IMR-90 (cell line): ENCODE measurements at regions not wholly inside any gene's neighbourhood (a gene's known extent, or its start where the extent isn't known, plus 50 kb on each side); places are given as distances from the start of the nearest gene placed in this dataset.

Source experiments
- ATAC-seq: fragments of 200-7000 bp; cut with Tn5 transposase; 2 replicates; pipeline ENCODE4 v1.9.1; 2020; ENCODE audit warnings: low read depth, mild to moderate bottlenecking, moderate library complexity
- BruUV-seq: library from RNA; stranded (reverse); fragments of 400-500 nt; replicated peaks from 2 replicates; lab custom pipeline; 2021; lab: Mats Ljungman, UMichigan
- CTCF ChIA-PET: fragments of 300-600 bp; formaldehyde crosslinking; extraction: SDS; loops from one replicate; lab custom pipeline; 2021; ENCODE audit warnings: antibody characterized with exemption; lab: Yijun Ruan, JAX
- POLR2A ChIA-PET: fragments of 300-600 bp; sonication (Branson Sonifier 250); formaldehyde crosslinking; loops from one replicate; lab custom pipeline; 2022; ENCODE audit warnings: antibody characterized with exemption; ENCODE audit not compliant: unreplicated experiment; lab: Charles Lee
- DNase-seq: peaks from one replicate; pipeline ENCODE4 v3.0.0; 2013
- H2AFZ ChIP-seq: replicated peaks from 2 replicates; pipeline ENCODE3; 2013; ENCODE audit warnings: low read length, mild to moderate bottlenecking; ENCODE audit not compliant: poor library complexity
- H2AK5ac ChIP-seq: 2 replicates; pipeline ENCODE4 v1.6.1; 2013; ENCODE audit warnings: low read depth, low read length, inconsistent platforms
- H2AK9ac ChIP-seq: replicated peaks from 2 replicates; pipeline ENCODE3; 2013; ENCODE audit warnings: mild to moderate bottlenecking, low read depth, low read length, moderate library complexity; ENCODE audit not compliant: poor library complexity
- H2BK120ac ChIP-seq: 2 replicates; pipeline ENCODE4 v1.6.1; 2013; ENCODE audit warnings: low read depth, low read length, inconsistent platforms
- H2BK15ac ChIP-seq: 3 replicates; pipeline ENCODE4 v1.6.1; 2013; ENCODE audit warnings: low read depth, low read length, inconsistent platforms
- H2BK20ac ChIP-seq: 2 replicates; pipeline ENCODE4 v1.6.1; 2013; ENCODE audit warnings: low read depth, mild to moderate bottlenecking, inconsistent platforms, low read length, moderate library complexity
- H2BK5ac ChIP-seq: 2 replicates; pipeline ENCODE4 v1.6.1; 2013; ENCODE audit warnings: mild to moderate bottlenecking, low read depth, low read length, inconsistent platforms; ENCODE audit not compliant: poor library complexity, severe bottlenecking
- H3K14ac ChIP-seq: replicated peaks from 2 replicates; pipeline ENCODE4 v1.6.1; 2013; ENCODE audit warnings: low read depth, low read length, inconsistent platforms
- H3K18ac ChIP-seq: 2 replicates; pipeline ENCODE4 v1.6.1; 2013; ENCODE audit warnings: low read depth, low read length, control low read depth
- H3K23ac ChIP-seq: 2 replicates; pipeline ENCODE4 v1.6.1; 2013; ENCODE audit warnings: low read depth, low read length, inconsistent platforms
- H3K27ac ChIP-seq: 2 replicates; pipeline ENCODE4 v1.5.1; 2013; ENCODE audit warnings: mild to moderate bottlenecking, control low read depth, low read length; ENCODE audit not compliant: insufficient read depth
- H3K27me3 ChIP-seq: 2 replicates; pipeline ENCODE4 v1.6.1; 2013; ENCODE audit warnings: low read length; ENCODE audit not compliant: control insufficient read depth, insufficient read depth
- H3K36me3 ChIP-seq: 2 replicates; pipeline ENCODE4 v1.6.1; 2013; ENCODE audit warnings: low read length, mixed read lengths; ENCODE audit not compliant: control insufficient read depth, insufficient read depth
- H3K4ac ChIP-seq: 2 replicates; pipeline ENCODE4 v1.6.1; 2013; ENCODE audit warnings: low read depth, low read length, inconsistent platforms
- H3K4me1 ChIP-seq: 2 replicates; pipeline ENCODE4 v1.6.1; 2013; ENCODE audit warnings: low read length, mixed read lengths; ENCODE audit not compliant: control insufficient read depth, insufficient read depth
- H3K4me2 ChIP-seq: 2 replicates; pipeline ENCODE4 v1.6.1; 2013; ENCODE audit warnings: low read depth, mild to moderate bottlenecking, control low read depth, low read length, moderate library complexity
- H3K4me3 ChIP-seq: 2 replicates; pipeline ENCODE4 v1.5.1; 2013; ENCODE audit warnings: low read depth, mild to moderate bottlenecking, control low read depth, low read length, moderate library complexity; ENCODE audit not compliant: insufficient read depth
- H3K56ac ChIP-seq: 2 replicates; pipeline ENCODE4 v1.6.1; 2013; ENCODE audit warnings: low read length, inconsistent platforms; ENCODE audit not compliant: insufficient read depth; ENCODE audit errors: extremely low read depth
- H3K79me1 ChIP-seq, 2 experiments: 2 replicates each; pipeline ENCODE4 v1.6.1; 2013; ENCODE audit warnings: low read length in 2 of 2, inconsistent platforms in 1 of 2, low read depth in 1 of 2
- H3K9ac ChIP-seq: 2 replicates; pipeline ENCODE4 v1.6.1; 2013; ENCODE audit warnings: low read depth, low read length, control low read depth
- H3K9me1 ChIP-seq: 2 replicates; pipeline ENCODE4 v1.6.1; 2013; ENCODE audit warnings: low read length, inconsistent platforms; ENCODE audit not compliant: insufficient read depth
- H3K9me3 ChIP-seq: 2 replicates; pipeline ENCODE4 v1.6.1; 2013; ENCODE audit warnings: low read length; ENCODE audit not compliant: control insufficient read depth, insufficient read depth
- H4K20me1 ChIP-seq: 2 replicates; pipeline ENCODE4 v1.6.1; 2013; ENCODE audit warnings: low read length, inconsistent platforms; ENCODE audit not compliant: insufficient read depth
- H4K5ac ChIP-seq: 2 replicates; pipeline ENCODE4 v1.6.1; 2013; ENCODE audit warnings: mild to moderate bottlenecking, low read depth, low read length, control low read depth
- H4K8ac ChIP-seq, 2 experiments: 2 replicates each; pipeline ENCODE4 v1.6.1; 2013; ENCODE audit warnings: low read depth in 2 of 2, low read length in 2 of 2, control low read depth in 1 of 2, inconsistent platforms in 1 of 2
- H4K91ac ChIP-seq: 2 replicates; pipeline ENCODE4 v1.6.1; 2013; ENCODE audit warnings: low read depth, low read length, inconsistent platforms; ENCODE audit not compliant: insufficient read depth
- BHLHE40 ChIP-seq: fragments of 150-350 bp; IDR thresholded peaks from 2 replicates; pipeline ENCODE4 v1.6.1; 2016; ENCODE audit warnings: mild to moderate bottlenecking, low read depth, low read length
- MAFK ChIP-seq: IDR thresholded peaks from 2 replicates; pipeline ENCODE4 v1.6.1; 2012; ENCODE audit warnings: low read depth, low read length, improper control_type of control experiment
- MAZ ChIP-seq: IDR thresholded peaks from 2 replicates; pipeline ENCODE4 v1.6.1; 2012; ENCODE audit warnings: low read depth, mild to moderate bottlenecking, low read length, improper control_type of control experiment, moderate library complexity, borderline replicate concordance
- NFE2L2 ChIP-seq: fragments of 150-350 bp; IDR thresholded peaks from 2 replicates; pipeline ENCODE4 v1.6.1; 2016; ENCODE audit warnings: low read depth, mild to moderate bottlenecking, low read length
- POLR2A ChIP-seq: IDR thresholded peaks from 2 replicates; pipeline ENCODE4 v1.6.1; 2012; ENCODE audit warnings: mild to moderate bottlenecking, low read depth, low read length
- RAD21 ChIP-seq: IDR thresholded peaks from 2 replicates; pipeline ENCODE4 v1.6.1; 2012; ENCODE audit warnings: low read length, improper control_type of control experiment
- RFX5 ChIP-seq: IDR thresholded peaks from 2 replicates; pipeline ENCODE4 v1.8.0; 2012; ENCODE audit warnings: low read depth, mild to moderate bottlenecking, low read length, moderate library complexity
- SMC3 ChIP-seq: fragments of 150-350 bp; IDR thresholded peaks from 2 replicates; pipeline ENCODE4 v1.6.1; 2016; ENCODE audit warnings: low read depth, mild to moderate bottlenecking, antibody characterized with exemption, low read length, moderate library complexity
- WGBS, 2 experiments: methylation state at CpG; one replicate each; pipeline versions ENCODE4 v1.1.5 to v1.1.7; 2013; ENCODE audit warnings: missing lambda C conversion rate in 2 of 2; ENCODE audit not compliant: insufficient read length in 1 of 2; ENCODE audit errors: extremely low coverage in 2 of 2; 5-methylcytosine and 5-hydroxymethylcytosine counted together
- dilution Hi-C: fragments of 300-500 bp; cut with HindIII; formaldehyde crosslinking; loops from one replicate; pipeline ENCODE4 v1.14.3; 2018; ENCODE audit warnings: low sequenced_read_pairs; ENCODE audit not compliant: unreplicated experiment
- in situ Hi-C: fragments of 300-500 bp; cut with MboI; formaldehyde crosslinking; loops from 3 replicates; pipeline ENCODE4 v1.14.3; 2019; ENCODE audit warnings: low sequenced_read_pairs, inconsistent platforms, mixed read lengths
- intact Hi-C: fragments of 100-400 bp; cut with micrococcal nuclease; formaldehyde crosslinking; loops from 2 replicates; pipeline ENCODE4 v1.10.0; 2022
- TF ChIP-seq, protein P1 (sequence below): fragments of 150-350 bp; IDR thresholded peaks from 2 replicates; pipeline ENCODE4 v1.6.1; 2017; ENCODE audit warnings: mild to moderate bottlenecking, antibody characterized with exemption, low read length, low read depth
- TF ChIP-seq, protein P2 (sequence below): conservative IDR thresholded peaks from 2 replicates; pipeline ENCODE4 v1.5.1; 2012; ENCODE audit warnings: mild to moderate bottlenecking, low read depth, low read length, improper control_type of control experiment

DNA sequence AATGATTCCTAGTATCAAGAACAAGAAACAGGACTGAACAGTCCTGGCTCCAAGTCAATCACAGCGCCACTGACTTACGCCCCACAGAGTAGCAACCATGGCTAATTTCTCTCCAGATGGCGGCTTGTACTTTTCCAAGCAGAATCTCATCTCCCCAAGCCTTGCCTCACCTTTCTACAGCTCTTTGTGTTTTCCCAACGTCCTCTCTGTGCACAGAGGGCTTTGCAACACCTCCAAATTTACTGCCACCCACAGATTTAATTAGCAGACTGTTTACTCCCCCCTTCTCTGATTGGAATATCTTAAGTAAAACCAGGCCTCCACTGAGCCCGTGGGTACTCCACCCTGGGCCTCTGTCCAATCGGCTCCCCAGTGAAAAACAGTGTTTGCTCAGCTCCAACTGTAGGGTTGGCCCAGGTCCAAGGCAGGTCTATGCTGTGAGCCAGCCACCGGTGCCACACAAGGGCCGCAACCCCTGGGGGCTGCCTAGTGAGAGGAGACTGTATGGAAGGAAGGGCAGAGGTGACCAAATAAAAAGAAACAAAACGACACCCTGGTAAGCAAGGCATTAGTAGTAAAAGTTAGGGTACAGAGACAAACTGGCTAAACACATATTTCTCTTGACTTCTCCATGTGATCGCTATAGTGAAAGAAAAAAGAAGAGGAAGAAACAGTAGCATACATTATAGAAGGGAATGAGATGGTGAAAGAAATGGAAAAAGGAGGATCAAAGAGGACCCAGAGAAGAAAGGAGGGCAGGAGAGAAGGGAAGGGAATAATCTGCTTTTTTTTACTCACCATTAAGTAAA is 128.4 kb upstream of the SOD1 start:
- no peak overlapping the region for H3K56ac ChIP-seq
- H3K4ac ChIP-seq: no peak overlapping the region
- H3K4me2 ChIP-seq: no peak overlapping the region
- H3K9ac ChIP-seq: no peak overlapping the region
- BruUV-seq: no TSS peak
- no peaks in the 10 kb centered on the region for H4K20me1 ChIP-seq
- no peaks in the 10 kb centered on the region for H3K36me3 ChIP-seq
- 58% methylated on average over 4 of the region's 10 CpGs; no CpG with 5 or more reads in 1 of the 2 experiments for WGBS, 2 experiments
- no peak overlapping the region for H2AK5ac ChIP-seq
- ChIA-PET POLR2A (no interaction called here), CTCF (no interaction called here)
- no peaks in the 10 kb centered on the region for H3K79me1 ChIP-seq
- no peak overlapping the region for H4K91ac ChIP-seq
- no peak overlapping the region for H3K27ac ChIP-seq
- H3K18ac ChIP-seq: no peak overlapping the region
- no peaks in the 10 kb centered on the region for H3K9me1 ChIP-seq
- intact Hi-C loops (no loop called here), in situ Hi-C loops (no loop called here), dilution Hi-C loops (no loop called here)
- H2BK5ac ChIP-seq: no peak overlapping the region
- no peak for TF ChIP-seq MAZ
- TF ChIP-seq RFX5: no peak
- TF ChIP-seq NFE2L2: no peak
- no peak for TF ChIP-seq POLR2A
- TF ChIP-seq, protein P1, sequence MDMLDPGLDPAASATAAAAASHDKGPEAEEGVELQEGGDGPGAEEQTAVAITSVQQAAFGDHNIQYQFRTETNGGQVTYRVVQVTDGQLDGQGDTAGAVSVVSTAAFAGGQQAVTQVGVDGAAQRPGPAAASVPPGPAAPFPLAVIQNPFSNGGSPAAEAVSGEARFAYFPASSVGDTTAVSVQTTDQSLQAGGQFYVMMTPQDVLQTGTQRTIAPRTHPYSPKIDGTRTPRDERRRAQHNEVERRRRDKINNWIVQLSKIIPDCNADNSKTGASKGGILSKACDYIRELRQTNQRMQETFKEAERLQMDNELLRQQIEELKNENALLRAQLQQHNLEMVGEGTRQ: no peak
- TF ChIP-seq RAD21: no peak
- TF ChIP-seq, protein P2, sequence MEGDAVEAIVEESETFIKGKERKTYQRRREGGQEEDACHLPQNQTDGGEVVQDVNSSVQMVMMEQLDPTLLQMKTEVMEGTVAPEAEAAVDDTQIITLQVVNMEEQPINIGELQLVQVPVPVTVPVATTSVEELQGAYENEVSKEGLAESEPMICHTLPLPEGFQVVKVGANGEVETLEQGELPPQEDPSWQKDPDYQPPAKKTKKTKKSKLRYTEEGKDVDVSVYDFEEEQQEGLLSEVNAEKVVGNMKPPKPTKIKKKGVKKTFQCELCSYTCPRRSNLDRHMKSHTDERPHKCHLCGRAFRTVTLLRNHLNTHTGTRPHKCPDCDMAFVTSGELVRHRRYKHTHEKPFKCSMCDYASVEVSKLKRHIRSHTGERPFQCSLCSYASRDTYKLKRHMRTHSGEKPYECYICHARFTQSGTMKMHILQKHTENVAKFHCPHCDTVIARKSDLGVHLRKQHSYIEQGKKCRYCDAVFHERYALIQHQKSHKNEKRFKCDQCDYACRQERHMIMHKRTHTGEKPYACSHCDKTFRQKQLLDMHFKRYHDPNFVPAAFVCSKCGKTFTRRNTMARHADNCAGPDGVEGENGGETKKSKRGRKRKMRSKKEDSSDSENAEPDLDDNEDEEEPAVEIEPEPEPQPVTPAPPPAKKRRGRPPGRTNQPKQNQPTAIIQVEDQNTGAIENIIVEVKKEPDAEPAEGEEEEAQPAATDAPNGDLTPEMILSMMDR: no peak
- TF ChIP-seq MAFK: no peak
- no peak for TF ChIP-seq BHLHE40
- no peak for TF ChIP-seq SMC3
- no peak overlapping the region for H2AFZ ChIP-seq
- H3K23ac ChIP-seq: no peak overlapping the region
- no peaks in the 10 kb centered on the region for H3K27me3 ChIP-seq
- no peak for DNase-seq
- H4K5ac ChIP-seq: no peak overlapping the region
- no peaks in the 10 kb centered on the region for H3K4me1 ChIP-seq
- no peak overlapping the region for H3K14ac ChIP-seq
- H2BK120ac ChIP-seq: no peak overlapping the region
- no peak overlapping the region for H3K4me3 ChIP-seq
- no peak overlapping the region for H2AK9ac ChIP-seq
- H2BK20ac ChIP-seq: no peak overlapping the region
- peaks cover 1% of the 10 kb centered on the region; the same call in 1 of the 2 replicates for H3K9me3 ChIP-seq
- no peak overlapping the region for H2BK15ac ChIP-seq
- no peak for ATAC-seq
- H4K8ac ChIP-seq: no peak overlapping the region
